ENCODE measurements at regions not wholly inside any gene's neighbourhood (a gene's known extent, or its start where the extent isn't known, plus 50 kb on each side); places are given as distances from the start of the nearest gene placed in this dataset.

DNA sequence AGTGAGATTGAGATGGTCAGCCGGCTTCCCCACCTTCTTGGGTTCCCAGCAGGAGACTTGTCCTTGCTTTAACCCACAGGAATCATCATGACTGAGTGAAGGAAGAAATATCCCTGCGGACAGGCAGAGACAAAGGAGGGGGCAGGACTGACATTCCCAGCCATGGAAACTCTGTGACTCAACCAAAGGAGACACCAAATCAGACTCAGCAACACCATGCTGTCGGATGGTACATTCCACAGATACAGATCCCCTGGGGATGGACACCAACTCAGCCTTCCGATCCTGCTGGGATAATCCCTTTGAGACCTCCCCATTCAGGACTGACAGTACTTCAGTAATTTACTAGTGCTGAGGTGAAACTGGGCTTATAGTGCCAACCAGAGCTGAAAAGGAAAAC is 518.3 kb downstream of the XIRP2 start:
- no TSS peak for BruUV-seq (replicated peaks)
- intact Hi-C loops (cut with micrococcal nuclease; ENCODE audit: unreplicated experiment), result no loop called here
- DNase-seq (ENCODE audit: low read depth, low spot score) (no peak), ATAC-seq (no peak)
- Histone ChIP-seq H3K4me1 (ENCODE audit: control insufficient read depth, insufficient read depth, low read length) (no peaks in the 10 kb centered on the region), H3K27me3 (ENCODE audit: control insufficient read depth, insufficient read depth, low read length) (no peaks in the 10 kb centered on the region), H3K9me3 (ENCODE audit: control insufficient read depth, insufficient read depth, low read depth, low read length) (no peaks in the 10 kb centered on the region), H3K27ac (ENCODE audit: low read length) (no peak overlapping the region), H3K4me3 (ENCODE audit: low read depth in 2 of 2, low read length in 2 of 2) (no peak overlapping the region), H3K36me3 (ENCODE audit: control insufficient read depth, insufficient read depth, low read length) (no peaks in the 10 kb centered on the region)
- TF ChIP-seq TCF7L2 (IDR thresholded peaks at IDR 0.05; ENCODE audit: low read depth, low read length), result no peak
- TF ChIP-seq POLR2AphosphoS5 (IDR thresholded peaks at IDR 0.05; ENCODE audit: low read depth, low read length), result no peak
- TF ChIP-seq, protein P1, sequence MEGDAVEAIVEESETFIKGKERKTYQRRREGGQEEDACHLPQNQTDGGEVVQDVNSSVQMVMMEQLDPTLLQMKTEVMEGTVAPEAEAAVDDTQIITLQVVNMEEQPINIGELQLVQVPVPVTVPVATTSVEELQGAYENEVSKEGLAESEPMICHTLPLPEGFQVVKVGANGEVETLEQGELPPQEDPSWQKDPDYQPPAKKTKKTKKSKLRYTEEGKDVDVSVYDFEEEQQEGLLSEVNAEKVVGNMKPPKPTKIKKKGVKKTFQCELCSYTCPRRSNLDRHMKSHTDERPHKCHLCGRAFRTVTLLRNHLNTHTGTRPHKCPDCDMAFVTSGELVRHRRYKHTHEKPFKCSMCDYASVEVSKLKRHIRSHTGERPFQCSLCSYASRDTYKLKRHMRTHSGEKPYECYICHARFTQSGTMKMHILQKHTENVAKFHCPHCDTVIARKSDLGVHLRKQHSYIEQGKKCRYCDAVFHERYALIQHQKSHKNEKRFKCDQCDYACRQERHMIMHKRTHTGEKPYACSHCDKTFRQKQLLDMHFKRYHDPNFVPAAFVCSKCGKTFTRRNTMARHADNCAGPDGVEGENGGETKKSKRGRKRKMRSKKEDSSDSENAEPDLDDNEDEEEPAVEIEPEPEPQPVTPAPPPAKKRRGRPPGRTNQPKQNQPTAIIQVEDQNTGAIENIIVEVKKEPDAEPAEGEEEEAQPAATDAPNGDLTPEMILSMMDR (IDR thresholded peaks at IDR 0.05), result no peak
- no peak for TF ChIP-seq SIN3A (IDR thresholded peaks at IDR 0.05; ENCODE audit: borderline replicate concordance, insufficient read depth, low read depth, low read length)
- TF ChIP-seq, protein P2, sequence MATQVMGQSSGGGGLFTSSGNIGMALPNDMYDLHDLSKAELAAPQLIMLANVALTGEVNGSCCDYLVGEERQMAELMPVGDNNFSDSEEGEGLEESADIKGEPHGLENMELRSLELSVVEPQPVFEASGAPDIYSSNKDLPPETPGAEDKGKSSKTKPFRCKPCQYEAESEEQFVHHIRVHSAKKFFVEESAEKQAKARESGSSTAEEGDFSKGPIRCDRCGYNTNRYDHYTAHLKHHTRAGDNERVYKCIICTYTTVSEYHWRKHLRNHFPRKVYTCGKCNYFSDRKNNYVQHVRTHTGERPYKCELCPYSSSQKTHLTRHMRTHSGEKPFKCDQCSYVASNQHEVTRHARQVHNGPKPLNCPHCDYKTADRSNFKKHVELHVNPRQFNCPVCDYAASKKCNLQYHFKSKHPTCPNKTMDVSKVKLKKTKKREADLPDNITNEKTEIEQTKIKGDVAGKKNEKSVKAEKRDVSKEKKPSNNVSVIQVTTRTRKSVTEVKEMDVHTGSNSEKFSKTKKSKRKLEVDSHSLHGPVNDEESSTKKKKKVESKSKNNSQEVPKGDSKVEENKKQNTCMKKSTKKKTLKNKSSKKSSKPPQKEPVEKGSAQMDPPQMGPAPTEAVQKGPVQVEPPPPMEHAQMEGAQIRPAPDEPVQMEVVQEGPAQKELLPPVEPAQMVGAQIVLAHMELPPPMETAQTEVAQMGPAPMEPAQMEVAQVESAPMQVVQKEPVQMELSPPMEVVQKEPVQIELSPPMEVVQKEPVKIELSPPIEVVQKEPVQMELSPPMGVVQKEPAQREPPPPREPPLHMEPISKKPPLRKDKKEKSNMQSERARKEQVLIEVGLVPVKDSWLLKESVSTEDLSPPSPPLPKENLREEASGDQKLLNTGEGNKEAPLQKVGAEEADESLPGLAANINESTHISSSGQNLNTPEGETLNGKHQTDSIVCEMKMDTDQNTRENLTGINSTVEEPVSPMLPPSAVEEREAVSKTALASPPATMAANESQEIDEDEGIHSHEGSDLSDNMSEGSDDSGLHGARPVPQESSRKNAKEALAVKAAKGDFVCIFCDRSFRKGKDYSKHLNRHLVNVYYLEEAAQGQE (IDR thresholded peaks at IDR 0.05; ENCODE audit: insufficient read depth in 1 of 2, low read depth in 2 of 2, low read length in 1 of 2), result no peak
- in situ Hi-C loops (cut with HindIII; ENCODE audit: low pct_unique_long_range_greater_than_20kb, low sequenced_read_pairs), result no loop called here
- ChIA-PET POLR2A (no interaction called here), CTCF (no interaction called here)

DNA sequence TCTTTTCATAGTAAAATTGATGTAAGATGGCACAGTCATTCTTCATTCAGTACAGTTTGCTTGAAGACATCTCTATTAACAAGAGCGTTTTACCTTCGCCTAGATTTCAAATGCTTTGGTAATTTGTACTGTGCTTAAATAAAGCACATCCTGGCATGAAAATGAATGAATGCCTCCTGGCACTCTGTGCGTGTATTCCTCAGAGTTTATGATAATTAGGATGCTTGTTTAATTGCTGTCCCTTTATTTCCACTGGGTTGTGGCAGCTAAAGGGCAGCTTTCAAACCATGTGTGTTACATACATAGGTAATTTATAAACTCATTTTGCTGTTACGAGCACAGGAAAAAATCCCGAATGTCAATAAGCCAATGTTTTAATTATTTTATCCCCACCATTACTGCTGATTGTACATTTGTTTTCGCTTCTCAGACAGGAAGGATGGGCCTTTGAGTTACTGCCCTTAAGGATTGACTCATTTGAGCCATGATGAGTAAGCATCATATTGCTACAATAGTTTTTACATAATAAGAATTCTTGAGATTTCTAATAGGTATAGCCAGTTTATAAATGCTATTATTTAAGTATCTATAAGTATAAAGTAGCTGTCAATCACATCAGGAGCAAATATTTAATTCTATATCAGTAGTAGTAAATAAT is 516.5 kb downstream of the XIRP2 start:
- BruUV-seq (replicated peaks), result no TSS peak

More for the DNA sequence above, 516.5 kb downstream of the XIRP2 start:
- Histone ChIP-seq H3K27me3 (ENCODE audit: control insufficient read depth, insufficient read depth, low read length) (no peaks in the 10 kb centered on the region), H3K9me3 (ENCODE audit: control insufficient read depth, insufficient read depth, low read depth, low read length) (no peaks in the 10 kb centered on the region), H3K36me3 (ENCODE audit: control insufficient read depth, insufficient read depth, low read length) (no peaks in the 10 kb centered on the region), H3K4me3 (ENCODE audit: low read depth in 2 of 2, low read length in 2 of 2) (no peak overlapping the region), H3K27ac (ENCODE audit: low read length) (no peak overlapping the region), H3K4me1 (ENCODE audit: control insufficient read depth, insufficient read depth, low read length) (no peaks in the 10 kb centered on the region)
- intact Hi-C loops (cut with micrococcal nuclease; ENCODE audit: unreplicated experiment), result no loop called here
- POLR2A ChIA-PET, result no interaction called here
- ATAC-seq (no peak), DNase-seq (ENCODE audit: low read depth, low spot score) (no peak)
- in situ Hi-C loops (cut with HindIII; ENCODE audit: low pct_unique_long_range_greater_than_20kb, low sequenced_read_pairs), result no loop called here
- TF ChIP-seq TCF7L2 (IDR thresholded peaks at IDR 0.05; ENCODE audit: low read depth, low read length) (no peak), SIN3A (IDR thresholded peaks at IDR 0.05; ENCODE audit: borderline replicate concordance, insufficient read depth, low read depth, low read length) (no peak), POLR2AphosphoS5 (IDR thresholded peaks at IDR 0.05; ENCODE audit: low read depth, low read length) (no peak)
- TF ChIP-seq, protein P2 (IDR thresholded peaks at IDR 0.05; ENCODE audit: insufficient read depth in 1 of 2, low read depth in 2 of 2, low read length in 1 of 2), result no peak
- CTCF ChIA-PET, result interaction anchor here (0.7 kb wide), 1 partner anchor 19 kb away, joined by 3 read pairs; no protein-coding TSS in a partner anchor
